Activated T-cell treated with anti-CD3 and anti-CD28 coated beads, Interleukin-2, amount 50 U/mL, for 24 hours (primary cell): ENCODE measurements at regions not wholly inside any gene's neighbourhood (a gene's known extent, or its start where the extent isn't known, plus 50 kb on each side); places are given as distances from the start of the nearest gene placed in this dataset.
"Not testable (repeated sequence)": the region's sequence is repeated elsewhere in the genome, so short reads cannot be mapped to it uniquely, and the experiment has no call there.

Source experiments
- DNase-seq: peaks from one replicate; pipeline ENCODE4 v3.0.0-alpha.2; 2020
- H3K27ac Mint-ChIP-seq: 2 replicates; pipeline ENCODE4 v1.8.0; 2020; ENCODE audit warnings: mild to moderate bottlenecking, mixed read lengths
- H3K27me3 Mint-ChIP-seq: 2 replicates; pipeline ENCODE4 v1.8.0; 2020; ENCODE audit warnings: mixed read lengths
- H3K36me3 Mint-ChIP-seq: 2 replicates; pipeline ENCODE4 v1.8.0; 2020; ENCODE audit warnings: low read depth, mixed read lengths
- H3K4me1 Mint-ChIP-seq: 2 replicates; pipeline ENCODE4 v1.8.0; 2020; ENCODE audit warnings: low read depth, mixed read lengths
- H3K4me3 Mint-ChIP-seq: 2 replicates; pipeline ENCODE4 v1.8.0; 2020; ENCODE audit warnings: mild to moderate bottlenecking, moderate library complexity, mixed read lengths
- H3K9me3 Mint-ChIP-seq: 2 replicates; pipeline ENCODE4 v1.8.0; 2020; ENCODE audit warnings: mixed read lengths

GRCh38 chr1:120357046-120357445, 57.8 kb upstream of the NBPF8 start:
- not testable (repeated sequence) for H3K4me3 Mint-ChIP-seq, H3K9me3 Mint-ChIP-seq, H3K27ac Mint-ChIP-seq, H3K4me1 Mint-ChIP-seq, H3K27me3 Mint-ChIP-seq, H3K36me3 Mint-ChIP-seq
- peak; percentile 61 for DNase-seq

GRCh38 chr1:120356170-120356569, 58.7 kb upstream of the NBPF8 start:
- not testable (repeated sequence) for H3K4me1 Mint-ChIP-seq, H3K27ac Mint-ChIP-seq, H3K27me3 Mint-ChIP-seq, H3K9me3 Mint-ChIP-seq, H3K36me3 Mint-ChIP-seq, H3K4me3 Mint-ChIP-seq
- DNase-seq: peak; percentile 24

GRCh38 chr1:120354618-120355184, 60.1 kb upstream of the NBPF8 start:
- H3K4me3 Mint-ChIP-seq: peak overlapping the region; percentile 75
- peak overlapping the region; percentile 100 for H3K27ac Mint-ChIP-seq
- H3K27me3 Mint-ChIP-seq, H3K4me1 Mint-ChIP-seq, H3K36me3 Mint-ChIP-seq, H3K9me3 Mint-ChIP-seq: not testable (repeated sequence)
- peak; percentile 71 for DNase-seq

GRCh38 chr1:120342231-120343073, 72.4 kb upstream of the NBPF8 start:
- not testable (repeated sequence) for H3K4me1 Mint-ChIP-seq, H3K9me3 Mint-ChIP-seq, H3K27ac Mint-ChIP-seq, H3K36me3 Mint-ChIP-seq, H3K27me3 Mint-ChIP-seq
- peak; percentile 32 for DNase-seq
- peak overlapping the region; percentile 74 for H3K4me3 Mint-ChIP-seq

- DNase-seq: peak; percentile 50
- H3K4me1 Mint-ChIP-seq, H3K27me3 Mint-ChIP-seq, H3K36me3 Mint-ChIP-seq, H3K9me3 Mint-ChIP-seq: not testable (repeated sequence)
- peak overlapping the region; percentile 86 for H3K4me3 Mint-ChIP-seq
- H3K27ac Mint-ChIP-seq: peak overlapping the region; percentile 92
Observed at GRCh38 chr1:120341756-120342155, 73.1 kb upstream of the NBPF8 start.

GRCh38 chr1:120340838-120341751, 73.7 kb upstream of the NBPF8 start:
- not testable (repeated sequence) for H3K9me3 Mint-ChIP-seq, H3K27me3 Mint-ChIP-seq, H3K36me3 Mint-ChIP-seq, H3K4me1 Mint-ChIP-seq
- peak overlapping the region; percentile 86 for H3K4me3 Mint-ChIP-seq
- peak overlapping the region; percentile 90 for H3K27ac Mint-ChIP-seq
- peak; percentile 73 for DNase-seq

GRCh38 chr1:120315738-120316137, 99.1 kb upstream of the NBPF8 start:
- H3K27ac Mint-ChIP-seq, H3K27me3 Mint-ChIP-seq: not testable (repeated sequence)

GRCh38 chr1:120311930-120312329, 102.9 kb upstream of the NBPF8 start:
- not testable (repeated sequence) for H3K36me3 Mint-ChIP-seq, H3K9me3 Mint-ChIP-seq, DNase-seq, H3K4me3 Mint-ChIP-seq, H3K27me3 Mint-ChIP-seq, H3K27ac Mint-ChIP-seq, H3K4me1 Mint-ChIP-seq

More at GRCh38 chr1:120315738-120316137, 99.1 kb upstream of the NBPF8 start:
- not testable (repeated sequence) for H3K36me3 Mint-ChIP-seq, DNase-seq, H3K4me3 Mint-ChIP-seq, H3K9me3 Mint-ChIP-seq, H3K4me1 Mint-ChIP-seq

GRCh38 chr1:120308940-120309578, 105.8 kb upstream of the NBPF8 start:
- not testable (repeated sequence) for H3K4me3 Mint-ChIP-seq, H3K27ac Mint-ChIP-seq

GRCh38 chr1:120305046-120305445, 109.8 kb upstream of the NBPF8 start:
- H3K9me3 Mint-ChIP-seq, H3K27ac Mint-ChIP-seq, DNase-seq, H3K4me1 Mint-ChIP-seq, H3K4me3 Mint-ChIP-seq, H3K27me3 Mint-ChIP-seq, H3K36me3 Mint-ChIP-seq: not testable (repeated sequence)

More at GRCh38 chr1:120308940-120309578, 105.8 kb upstream of the NBPF8 start:
- H3K9me3 Mint-ChIP-seq, DNase-seq, H3K36me3 Mint-ChIP-seq, H3K27me3 Mint-ChIP-seq, H3K4me1 Mint-ChIP-seq: not testable (repeated sequence)

GRCh38 chr1:120304341-120304740, 110.5 kb upstream of the NBPF8 start:
- H3K9me3 Mint-ChIP-seq, H3K27ac Mint-ChIP-seq, H3K27me3 Mint-ChIP-seq, H3K4me3 Mint-ChIP-seq, H3K4me1 Mint-ChIP-seq, H3K36me3 Mint-ChIP-seq, DNase-seq: not testable (repeated sequence)

GRCh38 chr1:120299433-120300057, 115.3 kb upstream of the NBPF8 start:
- not testable (repeated sequence) for H3K27ac Mint-ChIP-seq, H3K4me3 Mint-ChIP-seq, H3K9me3 Mint-ChIP-seq, H3K36me3 Mint-ChIP-seq, H3K4me1 Mint-ChIP-seq, DNase-seq, H3K27me3 Mint-ChIP-seq

- H3K4me3 Mint-ChIP-seq, H3K9me3 Mint-ChIP-seq, H3K4me1 Mint-ChIP-seq: not testable (repeated sequence)
Observed at GRCh38 chr1:120298487-120298886, 116.3 kb upstream of the NBPF8 start.

GRCh38 chr1:120297345-120297953, 117.4 kb upstream of the NBPF8 start:
- not testable (repeated sequence) for DNase-seq, H3K4me3 Mint-ChIP-seq, H3K27ac Mint-ChIP-seq, H3K27me3 Mint-ChIP-seq, H3K36me3 Mint-ChIP-seq, H3K4me1 Mint-ChIP-seq, H3K9me3 Mint-ChIP-seq

More at GRCh38 chr1:120298487-120298886, 116.3 kb upstream of the NBPF8 start:
- not testable (repeated sequence) for H3K27ac Mint-ChIP-seq, DNase-seq, H3K27me3 Mint-ChIP-seq, H3K36me3 Mint-ChIP-seq
